HepG2 (cell line): ENCODE measurements at regions not wholly inside any gene's neighbourhood (a gene's known extent, or its start where the extent isn't known, plus 50 kb on each side); places are given as distances from the start of the nearest gene placed in this dataset.

ENCODE experiments used
- ATAC-seq: fragments of 200-7000 bp; cut with Tn5 transposase; 3 replicates; pipeline ENCODE4 v1.9.1; 2020; ENCODE audit warnings: mild to moderate bottlenecking, moderate library complexity
- BruUV-seq: library from RNA; stranded (reverse); fragments of 400-500 nt; replicated peaks from 2 replicates; lab custom pipeline; 2021; lab: Mats Ljungman, UMichigan
- CTCF ChIA-PET: fragments of 300-600 bp; formaldehyde crosslinking; extraction: SDS; loops from one replicate; lab custom pipeline; 2021; ENCODE audit warnings: low total read pairs, inconsistent platforms, low intra/inter-chr PET ratio; lab: Yijun Ruan, JAX
- POLR2A ChIA-PET: fragments of 350-600 bp; sonication (Branson Sonifier 250); formaldehyde crosslinking; loops from one replicate; lab custom pipeline; 2020; ENCODE audit warnings: antibody characterized with exemption, inconsistent platforms; lab: Yijun Ruan, JAX
- DNase-seq: peaks from one replicate; pipeline ENCODE4 v3.0.0-alpha.2; 2015; ENCODE audit warnings: low spot score
- FAIRE-seq: peaks from 3 replicates; lab custom pipeline; 2011; peaks lifted over from hg19 to GRCh38; lab: Jason Lieb, UNC
- H2AFZ ChIP-seq: one replicate; pipeline ENCODE4 v1.6.1; 2011; ENCODE audit warnings: low read length, inconsistent platforms
- H3K27ac ChIP-seq: fragments of 300-600 bp; 3 replicates; pipeline ENCODE4 v1.8.0; 2011; ENCODE audit warnings: mixed run types, mild to moderate bottlenecking, mixed read lengths, low read length, inconsistent platforms; ENCODE audit not compliant: insufficient read depth; ENCODE audit errors: extremely low read length
- H3K27me3 ChIP-seq, 2 experiments: fragments of 200-600 bp in 1 of 2; 2 replicates in 1 of 2; 3 replicates in 1 of 2; pipeline versions ENCODE4 v1.6.0 to v1.8.0; 2011; ENCODE audit warnings: low read length in 2 of 2, mild to moderate bottlenecking in 2 of 2, moderate library complexity in 2 of 2, inconsistent platforms in 1 of 2; ENCODE audit not compliant: insufficient read depth in 2 of 2, control insufficient read depth in 1 of 2
- H3K36me3 ChIP-seq, 2 experiments: fragments of 200-600 bp in 1 of 2; replicated peaks in 1 of 2; 2 replicates in 1 of 2; 3 replicates in 1 of 2; pipeline versions ENCODE4 v1.5.1 to v1.8.0; 2011; ENCODE audit warnings: low read length in 2 of 2, inconsistent platforms in 1 of 2; ENCODE audit not compliant: insufficient read depth in 2 of 2, control insufficient read depth in 1 of 2
- H3K4me1 ChIP-seq: 2 replicates; pipeline ENCODE4 v1.5.1; 2012; ENCODE audit warnings: low read length, inconsistent platforms; ENCODE audit not compliant: insufficient read depth
- H3K4me2 ChIP-seq: 2 replicates; pipeline ENCODE4 v1.6.0; 2011; ENCODE audit warnings: low read depth, low read length, inconsistent platforms
- H3K4me3 ChIP-seq, 3 experiments: fragments of 200-600 bp in 1 of 3; sonication (generic), shearing (Covaris generic) in 1 of 3; replicated peaks in 1 of 3; 2 replicates each; pipeline ENCODE4 v1.5.1; 2011 to 2016; ENCODE audit warnings: low read length in 3 of 3, inconsistent platforms in 2 of 3, low read depth in 2 of 3, mild to moderate bottlenecking in 2 of 3, control low read depth in 1 of 3, mixed read lengths in 1 of 3; ENCODE audit not compliant: insufficient read depth in 1 of 3
- H3K79me2 ChIP-seq: one replicate; pipeline ENCODE4 v1.6.1; 2011; ENCODE audit warnings: low read length, inconsistent platforms; ENCODE audit not compliant: insufficient read depth
- H3K9ac ChIP-seq: 2 replicates; pipeline ENCODE4 v1.6.0; 2011; ENCODE audit warnings: mild to moderate bottlenecking, low read depth, low read length, inconsistent platforms; ENCODE audit not compliant: insufficient read depth
- H3K9me3 ChIP-seq: 2 replicates; pipeline ENCODE4 v1.5.1; 2012; ENCODE audit warnings: mild to moderate bottlenecking, low read length
- H4K20me1 ChIP-seq: 2 replicates; pipeline ENCODE4 v1.6.0; 2011; ENCODE audit warnings: inconsistent platforms, mild to moderate bottlenecking, low read length, moderate library complexity; ENCODE audit not compliant: insufficient read depth
- FOXP4 ChIP-seq: sonication (generic); formaldehyde crosslinking; IDR thresholded peaks from 2 replicates; pipeline ENCODE4 v1.4.0; 2020; ENCODE audit warnings: missing genetic modification reagents
- SALL2 ChIP-seq: sonication (generic); formaldehyde crosslinking; IDR thresholded peaks from 2 replicates; pipeline ENCODE4 v1.8.1; 2023; ENCODE audit warnings: mild to moderate bottlenecking, missing genetic modification reagents, inconsistent platforms
- ZBED4 ChIP-seq: sonication (generic); formaldehyde crosslinking; IDR thresholded peaks from 2 replicates; pipeline ENCODE4 v1.4.0; 2020; ENCODE audit warnings: missing genetic modification reagents, borderline replicate concordance
- ZNF441 ChIP-seq: sonication (generic); formaldehyde crosslinking; IDR thresholded peaks from 2 replicates; pipeline ENCODE4 v1.7.0; 2021; ENCODE audit warnings: missing genetic modification reagents, borderline replicate concordance
- WGBS: methylation state at CpG from one replicate; pipeline ENCODE4 v1.1.6; 2017; ENCODE audit warnings: low lambda C conversion rate; 5-methylcytosine and 5-hydroxymethylcytosine counted together
- in situ Hi-C: cut with HindIII; loops from 2 replicates; pipeline ENCODE4 v1.10.0; 2017; ENCODE audit warnings: low pct_unique_long_range_greater_than_20kb; ENCODE audit not compliant: extremely low pct_ligation_motif_present
- intact Hi-C: fragments of 100-400 bp; cut with micrococcal nuclease; formaldehyde crosslinking; loops from one replicate; pipeline ENCODE4 v1.10.0; 2022; ENCODE audit not compliant: unreplicated experiment

- no peak overlapping the region for H3K4me3 ChIP-seq
- H3K9ac ChIP-seq: no peak overlapping the region
- H3K4me2 ChIP-seq: no peak overlapping the region
- H3K9me3 ChIP-seq: no peaks in the 10 kb centered on the region
- H2AFZ ChIP-seq: no peak overlapping the region
- H3K79me2 ChIP-seq: no peaks in the 10 kb centered on the region
- intact Hi-C loops (no loop called here), in situ Hi-C loops (no loop called here)
- H3K27ac ChIP-seq: no peak overlapping the region
- DNase-seq (no peak), ATAC-seq (no peak), FAIRE-seq (no peak)
- H4K20me1 ChIP-seq: no peaks in the 10 kb centered on the region
- no peak for TF ChIP-seq ZNF441 (CRISPR knock-in tag)
- no peak for TF ChIP-seq FOXP4
- no peak for TF ChIP-seq SALL2
- TF ChIP-seq ZBED4: no peak
- H3K27me3 ChIP-seq: no peaks in the 10 kb centered on the region
- WGBS: 19% methylated on average over 3 of the region's 3 CpGs
- H3K4me1 ChIP-seq: no peaks in the 10 kb centered on the region
- POLR2A ChIA-PET: no interaction called here
- no peaks in the 10 kb centered on the region for H3K36me3 ChIP-seq
- no TSS peak for BruUV-seq
- CTCF ChIA-PET: no interaction called here
Measured at GRCh38 chr3:181555681-181556080, 156.0 kb upstream of the SOX2 start.
